ENCODE measurements at regions not wholly inside any gene's neighbourhood (a gene's known extent, or its start where the extent isn't known, plus 50 kb on each side); places are given as distances from the start of the nearest gene placed in this dataset.

- no peak for TF ChIP-seq CTCF (IDR thresholded peaks at IDR 0.05; ENCODE audit: poor library complexity, severe bottlenecking)
- TF ChIP-seq POLR2AphosphoS5 (IDR thresholded peaks at IDR 0.05) = no peak
- no peak for TF ChIP-seq EP300 (conservative IDR thresholded peaks at IDR 0.05; ENCODE audit: poor library complexity, severe bottlenecking)
- no peak for TF ChIP-seq RAD21 (conservative IDR thresholded peaks at IDR 0.05)
- TF ChIP-seq REST (IDR thresholded peaks at IDR 0.05; ENCODE audit: borderline replicate concordance) = no peak
- TF ChIP-seq EZH2 (IDR thresholded peaks at IDR 0.05; ENCODE audit: borderline replicate concordance, insufficient read depth, low read length, poor library complexity, severe bottlenecking) = no peak
- TF ChIP-seq TAF1 (IDR thresholded peaks at IDR 0.05; ENCODE audit: low read depth) = no peak
- no peak for TF ChIP-seq SMC3 (conservative IDR thresholded peaks at IDR 0.05; ENCODE audit: poor library complexity)
These were observed 76.4 kb upstream of the TLR3 start for GRCh38 chr4:185992585-185992984.
